Lower leg skin (tissue), 4 donors: ENCODE measurements at regions not wholly inside any gene's neighbourhood (a gene's known extent, or its start where the extent isn't known, plus 50 kb on each side); places are given as distances from the start of the nearest gene placed in this dataset.

Source experiments
- DNase-seq, 2 donors: peaks; one replicate each; pipeline ENCODE4 v3.0.0-alpha.2; 2019; ENCODE audit warnings: low spot score in 2 of 2
- H3K4me3 ChIP-seq: fragments of 200-600 bp; sonication (generic); 2 replicates; pipeline ENCODE4 v1.5.1; 2017; ENCODE audit warnings: mild to moderate bottlenecking, low read depth; ENCODE audit not compliant: poor library complexity, severe bottlenecking
- POLR2A ChIP-seq, 2 donors: fragments of 450-650 bp; IDR thresholded peaks; one replicate each; pipeline ENCODE4 v1.6.1; 2016 to 2017; ENCODE audit warnings: antibody characterized with exemption in 2 of 2, mild to moderate bottlenecking in 1 of 2, moderate library complexity in 1 of 2
- WGBS, 2 donors: methylation state at CpG; one replicate each; pipeline ENCODE4 v1.1.5; 2018; 5-methylcytosine and 5-hydroxymethylcytosine counted together
- intact Hi-C: fragments of 100-400 bp; cut with DNase I; formaldehyde crosslinking; loops from one replicate; pipeline ENCODE4 v1.15.0; 2023; ENCODE audit warnings: low total_unique reads
- TF ChIP-seq, protein P1 (sequence below), 3 donors: fragments of 450-650 bp; IDR thresholded peaks; one replicate each; pipeline ENCODE4 v1.5.1; 2016; ENCODE audit warnings: antibody characterized with exemption in 3 of 3, mild to moderate bottlenecking in 3 of 3, moderate library complexity in 2 of 3

DNA sequence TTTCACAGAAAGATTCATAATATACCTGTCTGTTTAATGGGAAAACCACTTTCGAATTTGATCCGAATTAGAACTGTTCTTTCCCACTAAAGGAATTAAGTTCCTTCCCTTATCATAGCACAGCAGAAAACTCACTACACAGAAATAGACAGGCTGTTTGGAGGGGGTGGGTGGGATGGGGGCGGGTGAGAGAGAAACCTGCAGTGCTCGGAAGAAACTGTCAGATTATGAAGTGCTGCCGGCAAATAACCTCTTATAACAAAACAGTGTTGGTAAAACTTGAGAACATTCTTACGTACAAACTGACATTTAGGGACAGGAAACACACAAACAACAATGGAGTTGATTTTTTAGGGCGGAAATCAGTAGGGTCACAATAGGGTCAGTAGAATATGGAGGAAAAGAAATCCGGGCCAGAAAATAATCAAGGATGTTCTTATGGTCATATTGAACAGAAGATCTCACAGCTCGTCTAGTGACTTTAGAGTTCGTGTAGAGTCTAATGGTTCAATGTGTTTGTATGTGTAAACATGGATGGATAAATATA, 756.0 kb upstream of the LRATD1 start:
- DNase-seq: no peak
- H3K4me3 ChIP-seq: no peak overlapping the region
- TF ChIP-seq, protein P1, sequence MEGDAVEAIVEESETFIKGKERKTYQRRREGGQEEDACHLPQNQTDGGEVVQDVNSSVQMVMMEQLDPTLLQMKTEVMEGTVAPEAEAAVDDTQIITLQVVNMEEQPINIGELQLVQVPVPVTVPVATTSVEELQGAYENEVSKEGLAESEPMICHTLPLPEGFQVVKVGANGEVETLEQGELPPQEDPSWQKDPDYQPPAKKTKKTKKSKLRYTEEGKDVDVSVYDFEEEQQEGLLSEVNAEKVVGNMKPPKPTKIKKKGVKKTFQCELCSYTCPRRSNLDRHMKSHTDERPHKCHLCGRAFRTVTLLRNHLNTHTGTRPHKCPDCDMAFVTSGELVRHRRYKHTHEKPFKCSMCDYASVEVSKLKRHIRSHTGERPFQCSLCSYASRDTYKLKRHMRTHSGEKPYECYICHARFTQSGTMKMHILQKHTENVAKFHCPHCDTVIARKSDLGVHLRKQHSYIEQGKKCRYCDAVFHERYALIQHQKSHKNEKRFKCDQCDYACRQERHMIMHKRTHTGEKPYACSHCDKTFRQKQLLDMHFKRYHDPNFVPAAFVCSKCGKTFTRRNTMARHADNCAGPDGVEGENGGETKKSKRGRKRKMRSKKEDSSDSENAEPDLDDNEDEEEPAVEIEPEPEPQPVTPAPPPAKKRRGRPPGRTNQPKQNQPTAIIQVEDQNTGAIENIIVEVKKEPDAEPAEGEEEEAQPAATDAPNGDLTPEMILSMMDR (IDR thresholded peaks at IDR 0.05): no peak
- TF ChIP-seq POLR2A (IDR thresholded peaks at IDR 0.05): no peak
- intact Hi-C loops: no loop called here
- WGBS, 2 donors: 66 to 75% methylated on average over 10 of the region's 10 CpGs

DNA sequence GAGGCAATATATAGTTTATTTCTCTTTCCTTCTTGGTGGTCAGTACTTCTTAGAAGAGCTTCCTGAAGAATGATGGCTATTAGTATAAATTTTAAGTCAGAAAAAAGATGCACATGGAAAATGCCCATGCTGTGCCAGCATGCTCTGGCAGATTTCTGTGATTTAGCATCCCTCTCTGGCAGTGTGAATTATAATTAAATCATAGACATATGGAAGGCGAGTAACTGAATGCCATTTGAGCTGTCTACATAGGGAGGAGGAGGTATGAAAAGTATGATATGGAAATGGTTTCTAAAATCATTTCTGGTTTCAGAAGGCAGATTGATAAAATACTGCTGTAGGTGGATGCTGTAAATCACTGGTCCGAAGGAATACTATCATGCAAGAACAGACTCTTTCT, 754.9 kb upstream of the LRATD1 start:
- intact Hi-C loops: no loop called here
- no peak for DNase-seq
- 84 to 85% methylated on average over 2 of the region's 2 CpGs for WGBS, 2 donors
- H3K4me3 ChIP-seq: no peak overlapping the region
- TF ChIP-seq POLR2A (IDR thresholded peaks at IDR 0.05): no peak
- TF ChIP-seq, protein P1 (IDR thresholded peaks at IDR 0.05): no peak

DNA sequence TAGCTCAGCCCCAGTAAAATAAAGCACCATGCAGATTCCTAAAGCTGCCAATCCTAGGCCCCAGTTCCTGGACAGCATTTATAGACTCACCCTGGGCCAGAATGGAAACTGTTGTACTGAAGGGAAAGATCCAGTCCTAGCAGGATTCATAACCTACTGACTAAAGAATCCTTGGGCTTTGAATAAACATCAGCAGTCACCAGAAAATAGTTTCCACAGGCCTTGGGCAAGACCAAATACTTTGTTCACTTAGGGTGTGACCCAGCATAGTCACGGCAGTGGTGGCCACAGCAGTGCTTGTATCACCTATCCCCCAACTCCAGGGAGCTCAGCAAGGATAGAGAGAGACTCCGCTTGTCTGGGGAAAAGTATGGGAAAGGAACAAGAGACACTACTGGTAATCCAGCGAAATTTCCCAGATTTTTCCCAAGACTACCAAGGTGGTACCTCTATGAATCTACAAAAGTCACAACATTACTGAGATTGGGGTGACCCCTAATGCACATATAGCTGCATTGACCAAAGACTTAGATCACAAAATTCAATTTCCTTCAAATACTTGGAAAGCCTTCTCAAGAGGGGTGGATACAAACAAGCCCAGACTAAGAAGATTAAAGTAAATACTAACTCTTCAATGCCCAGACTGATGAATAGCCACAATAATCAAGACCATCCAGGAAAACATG, 748.1 kb upstream of the LRATD1 start:
- 80 to 86% methylated on average over 3 of the region's 3 CpGs for WGBS, 2 donors
- no peak for DNase-seq
- TF ChIP-seq POLR2A (IDR thresholded peaks at IDR 0.05): no peak
- TF ChIP-seq, protein P1 (IDR thresholded peaks at IDR 0.05): no peak
- H3K4me3 ChIP-seq: no peak overlapping the region
- intact Hi-C loops: no loop called here

DNA sequence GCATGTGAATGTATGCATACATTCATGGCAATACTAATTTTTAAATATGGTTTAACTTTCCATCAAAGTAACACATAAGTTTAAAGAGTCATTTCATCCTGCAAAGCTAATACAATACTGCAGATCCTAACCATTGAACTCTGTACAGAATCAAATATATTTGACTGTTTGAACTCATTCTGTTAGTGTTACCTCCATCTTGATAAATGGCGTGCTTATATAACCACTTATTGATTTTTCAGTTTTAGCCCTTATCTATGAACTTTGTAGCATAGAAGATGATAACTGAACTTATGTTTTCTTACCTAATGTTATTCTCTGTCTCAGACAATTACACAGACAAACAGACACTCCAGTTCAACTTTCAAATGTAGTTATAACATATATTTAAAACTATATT, 731.0 kb upstream of the LRATD1 start:
- H3K4me3 ChIP-seq: no peak overlapping the region
- TF ChIP-seq, protein P1 (IDR thresholded peaks at IDR 0.05): no peak
- no peak for TF ChIP-seq POLR2A (IDR thresholded peaks at IDR 0.05)
- no peak for DNase-seq
- intact Hi-C loops: no loop called here
- 92 to 96% methylated on average over 1 of the region's 1 CpG for WGBS, 2 donors

DNA sequence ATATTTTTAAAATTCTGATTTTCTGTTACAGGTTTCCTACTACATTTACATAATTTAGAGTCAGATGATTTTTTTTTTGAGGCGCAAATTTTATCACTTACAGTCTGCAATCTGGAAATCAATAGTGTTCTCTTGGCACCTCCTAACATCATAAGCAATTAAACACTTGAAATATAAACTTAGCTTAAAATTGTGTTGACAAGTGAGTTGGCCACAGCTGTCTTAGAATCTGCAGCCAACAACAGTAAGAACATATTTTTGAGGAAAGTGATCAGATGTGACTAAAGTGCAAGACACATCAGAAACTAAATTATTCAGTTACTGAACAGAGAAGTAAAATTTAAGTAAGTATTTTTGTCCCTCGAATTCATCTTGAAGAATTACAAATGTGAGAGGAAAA, 726.7 kb upstream of the LRATD1 start:
- 68 to 71% methylated on average over 2 of the region's 2 CpGs for WGBS, 2 donors
- intact Hi-C loops: no loop called here
- H3K4me3 ChIP-seq: no peak overlapping the region
- no peak for DNase-seq
- TF ChIP-seq, protein P1 (IDR thresholded peaks at IDR 0.05): no peak
- TF ChIP-seq POLR2A (IDR thresholded peaks at IDR 0.05): no peak

DNA sequence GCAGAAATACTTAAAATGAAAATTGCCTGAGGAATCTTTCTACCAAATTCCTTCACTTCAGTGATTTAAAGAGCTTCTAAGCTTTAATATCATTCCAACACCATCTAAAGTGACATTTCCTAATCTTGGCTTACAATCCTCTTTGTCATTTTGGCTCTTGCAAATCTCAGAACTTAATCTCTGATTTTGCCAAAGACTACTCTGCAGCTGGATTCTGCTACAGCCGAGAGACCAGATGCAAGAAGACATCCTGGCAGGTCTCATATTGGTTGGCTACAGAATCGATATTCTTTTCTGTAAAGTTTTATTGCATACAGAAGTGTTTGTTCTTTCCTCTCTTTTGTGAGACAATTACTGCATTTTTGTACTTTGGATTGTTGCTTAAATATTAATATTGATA, 716.5 kb upstream of the LRATD1 start:
- DNase-seq: no peak
- intact Hi-C loops: no loop called here
- WGBS, 2 donors: 27 to 55% methylated on average over 2 of the region's 2 CpGs
- no peak overlapping the region for H3K4me3 ChIP-seq
- no peak for TF ChIP-seq POLR2A (IDR thresholded peaks at IDR 0.05)
- TF ChIP-seq, protein P1 (IDR thresholded peaks at IDR 0.05): no peak
